T-helper 1 cell treated with Interleukin-12 subunit alpha and Interleukin-12 subunit beta and Interleukin-4 antibody, amounts not matched to agents 30 μg/mL and 1 μg/mL, for 36 hours (primary cell): ENCODE measurements at regions not wholly inside any gene's neighbourhood (a gene's known extent, or its start where the extent isn't known, plus 50 kb on each side); places are given as distances from the start of the nearest gene placed in this dataset.
"Not testable (repeated sequence)": the region's sequence is repeated elsewhere in the genome, so short reads cannot be mapped to it uniquely, and the experiment has no call there.

Experiments
- H3K27ac Mint-ChIP-seq: one replicate; pipeline ENCODE4 v1.8.0; 2021; ENCODE audit warnings: mild to moderate bottlenecking, mixed read lengths
- H3K27me3 Mint-ChIP-seq: one replicate; pipeline ENCODE4 v1.8.0; 2021; ENCODE audit warnings: low read depth, mixed read lengths
- H3K36me3 Mint-ChIP-seq: one replicate; pipeline ENCODE4 v1.8.0; 2021; ENCODE audit warnings: low read depth, mixed read lengths
- H3K4me1 Mint-ChIP-seq: one replicate; pipeline ENCODE4 v1.8.0; 2021; ENCODE audit warnings: low read depth, mixed read lengths
- H3K4me3 Mint-ChIP-seq: one replicate; pipeline ENCODE4 v1.8.0; 2021; ENCODE audit warnings: mild to moderate bottlenecking, moderate library complexity, mixed read lengths
- H3K9me3 Mint-ChIP-seq: one replicate; pipeline ENCODE4 v1.8.0; 2021; ENCODE audit warnings: mixed read lengths

DNA sequence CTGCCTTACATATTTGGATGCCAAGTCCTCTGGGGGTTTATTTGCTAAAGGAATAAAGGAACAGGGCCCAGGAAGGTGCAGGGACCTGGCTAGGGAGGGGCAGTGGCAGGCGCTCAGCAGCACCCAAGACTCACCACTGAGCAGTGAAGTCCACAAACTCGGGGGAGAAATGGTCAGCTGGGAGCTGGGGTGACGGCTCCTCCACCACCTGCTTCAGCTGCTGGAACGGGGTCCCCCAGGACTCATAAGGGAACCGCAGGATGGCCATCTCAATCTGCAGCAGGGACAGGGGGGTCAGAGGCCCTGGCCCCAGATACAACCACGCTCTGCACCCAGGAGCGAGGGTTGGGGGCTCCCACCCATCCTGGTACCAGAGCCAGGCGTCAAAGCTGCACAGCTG is 83.2 kb downstream of the KCNJ18 start:
- not testable (repeated sequence) for H3K36me3 Mint-ChIP-seq, H3K27ac Mint-ChIP-seq, H3K27me3 Mint-ChIP-seq, H3K4me3 Mint-ChIP-seq, H3K9me3 Mint-ChIP-seq, H3K4me1 Mint-ChIP-seq

DNA sequence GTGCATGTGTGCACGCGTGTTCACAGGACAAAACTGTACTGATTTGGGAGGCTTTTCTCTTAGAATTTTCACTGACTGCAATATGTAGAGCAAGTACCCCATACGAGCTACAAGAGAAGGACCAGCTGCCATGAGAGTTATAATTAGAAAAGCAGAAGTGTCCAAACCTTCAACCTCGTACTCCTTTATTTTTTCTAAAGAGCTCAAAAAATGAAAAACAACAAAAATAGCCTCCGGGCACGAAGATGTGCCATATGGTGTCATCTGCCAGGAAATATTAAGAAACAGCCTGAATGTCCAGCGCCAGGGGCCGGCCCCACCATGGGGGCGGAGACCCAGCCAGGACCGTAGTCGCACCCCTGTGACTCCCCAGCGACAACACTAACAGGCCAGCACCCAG is 84.6 kb downstream of the KCNJ18 start:
- not testable (repeated sequence) for H3K9me3 Mint-ChIP-seq, H3K4me3 Mint-ChIP-seq, H3K27me3 Mint-ChIP-seq, H3K4me1 Mint-ChIP-seq, H3K36me3 Mint-ChIP-seq, H3K27ac Mint-ChIP-seq

DNA sequence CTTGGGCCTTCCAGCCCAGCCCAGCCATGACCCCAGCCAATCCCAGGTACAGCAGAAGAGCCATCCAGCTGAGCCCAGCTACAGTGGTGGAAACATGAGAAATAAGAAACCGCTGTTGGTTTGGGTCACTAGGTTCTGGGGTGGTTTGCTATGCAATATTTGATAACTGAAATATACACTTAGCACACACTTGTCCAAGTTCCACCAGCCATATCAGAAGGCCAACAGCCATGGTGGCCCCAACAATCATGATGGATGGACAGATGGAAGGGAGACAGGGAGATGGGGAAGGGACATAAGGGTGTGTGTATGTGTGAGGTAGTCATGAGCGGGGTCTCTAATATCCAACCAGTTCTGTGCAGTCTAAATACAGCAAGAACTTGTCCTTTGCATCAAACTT is 86.5 kb downstream of the KCNJ18 start:
- H3K4me3 Mint-ChIP-seq, H3K27me3 Mint-ChIP-seq, H3K36me3 Mint-ChIP-seq, H3K9me3 Mint-ChIP-seq, H3K4me1 Mint-ChIP-seq, H3K27ac Mint-ChIP-seq: not testable (repeated sequence)

DNA sequence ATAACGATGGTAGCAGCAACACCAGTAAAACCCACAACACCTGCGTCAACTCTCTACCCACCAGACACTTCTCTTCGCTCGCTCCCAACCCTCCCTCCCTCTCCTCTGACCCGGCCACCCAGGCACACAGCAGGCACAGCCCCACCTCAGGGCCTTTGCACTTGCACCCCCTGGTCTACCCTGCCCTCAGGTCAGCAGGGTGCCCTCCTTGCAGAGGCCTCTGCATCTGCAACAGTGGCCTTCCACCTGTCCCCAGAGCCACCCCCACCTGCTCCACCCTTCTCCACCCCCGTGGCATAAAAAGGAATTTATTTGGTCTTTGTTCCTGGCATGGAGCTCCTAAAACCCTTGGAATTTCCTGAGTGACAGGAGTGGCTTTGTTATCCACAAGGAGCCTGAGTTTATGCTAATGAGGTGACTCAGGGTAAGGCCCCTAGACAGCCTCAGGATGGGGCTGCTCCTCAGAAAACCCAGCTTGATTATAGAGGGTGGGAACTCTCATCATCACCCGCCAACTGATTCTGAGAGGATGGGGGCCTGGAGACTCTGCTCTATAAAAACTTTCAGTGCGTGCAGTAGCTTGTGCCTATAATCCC is 88.1 kb downstream of the KCNJ18 start:
- H3K36me3 Mint-ChIP-seq, H3K4me3 Mint-ChIP-seq, H3K27me3 Mint-ChIP-seq, H3K27ac Mint-ChIP-seq, H3K4me1 Mint-ChIP-seq: not testable (repeated sequence)
- peaks cover 10% of the 10 kb centered on the region for H3K9me3 Mint-ChIP-seq

GRCh38 chr17:21780919-21781665 is 88.8 kb downstream of the KCNJ18 start:
- not testable (repeated sequence) for H3K36me3 Mint-ChIP-seq, H3K4me3 Mint-ChIP-seq, H3K4me1 Mint-ChIP-seq, H3K27ac Mint-ChIP-seq, H3K27me3 Mint-ChIP-seq
- peaks cover 10% of the 10 kb centered on the region for H3K9me3 Mint-ChIP-seq

DNA sequence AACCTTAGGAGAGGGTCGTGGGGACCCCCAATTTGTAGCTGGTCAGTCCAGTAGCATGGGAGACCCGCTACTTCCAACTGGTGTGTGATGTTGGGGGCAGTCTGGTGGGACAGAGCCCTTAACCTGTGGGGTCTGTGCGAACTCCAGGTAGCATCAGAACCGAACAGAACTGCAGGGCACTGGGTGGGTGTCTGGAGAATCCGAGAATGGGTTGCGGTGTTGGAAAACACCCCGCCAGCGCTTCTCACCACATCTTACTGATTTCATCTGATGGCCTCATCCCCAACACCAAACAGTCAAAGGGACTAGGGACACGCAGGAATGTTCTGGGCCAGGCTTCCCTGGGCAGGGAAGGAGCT is 89.3 kb downstream of the KCNJ18 start:
- not testable (repeated sequence) for H3K4me1 Mint-ChIP-seq, H3K4me3 Mint-ChIP-seq, H3K36me3 Mint-ChIP-seq, H3K27ac Mint-ChIP-seq, H3K27me3 Mint-ChIP-seq
- H3K9me3 Mint-ChIP-seq = peaks cover 10% of the 10 kb centered on the region

DNA sequence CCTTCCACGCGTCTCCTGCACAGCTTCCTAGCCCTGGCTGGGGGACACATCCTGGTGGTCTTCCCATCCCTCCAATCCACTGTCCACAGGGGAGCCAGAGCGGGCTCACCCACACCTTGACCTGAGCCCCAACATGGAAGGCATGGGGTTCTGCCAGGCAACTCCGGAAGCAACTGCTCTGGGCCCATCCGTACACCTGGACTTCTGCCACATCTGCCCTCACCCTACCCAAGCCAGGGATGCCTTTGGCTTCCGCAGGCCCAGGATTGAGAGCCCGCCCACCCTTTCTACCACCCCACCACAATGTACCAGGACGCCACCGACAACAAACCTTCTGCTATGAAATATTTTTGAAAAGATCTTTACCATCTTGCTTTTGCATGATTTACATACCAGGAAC is 89.8 kb downstream of the KCNJ18 start:
- H3K4me1 Mint-ChIP-seq, H3K36me3 Mint-ChIP-seq, H3K27ac Mint-ChIP-seq, H3K27me3 Mint-ChIP-seq, H3K4me3 Mint-ChIP-seq: not testable (repeated sequence)
- peaks cover 10% of the 10 kb centered on the region for H3K9me3 Mint-ChIP-seq

DNA sequence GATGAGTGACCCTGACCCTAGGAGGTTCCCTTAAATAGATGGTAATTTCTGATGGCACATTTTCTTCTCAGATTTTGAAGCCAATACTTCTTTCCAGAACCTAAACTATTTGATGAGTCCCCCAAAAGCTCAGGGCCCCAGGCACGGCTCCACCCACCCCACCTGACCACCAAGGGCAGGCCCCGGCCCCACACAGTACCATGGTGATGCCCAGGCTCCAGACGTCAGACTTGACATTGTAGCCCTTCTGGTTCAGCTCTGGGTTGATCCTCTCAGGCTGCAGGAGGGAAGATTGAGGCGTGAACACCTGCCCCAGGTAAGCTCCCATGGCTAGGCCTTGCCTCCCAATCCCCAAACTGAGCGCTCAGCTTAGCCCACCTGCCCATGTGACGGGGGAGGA is 90.3 kb downstream of the KCNJ18 start:
- not testable (repeated sequence) for H3K4me1 Mint-ChIP-seq, H3K27ac Mint-ChIP-seq, H3K4me3 Mint-ChIP-seq, H3K36me3 Mint-ChIP-seq, H3K27me3 Mint-ChIP-seq
- peaks cover 11% of the 10 kb centered on the region for H3K9me3 Mint-ChIP-seq

DNA sequence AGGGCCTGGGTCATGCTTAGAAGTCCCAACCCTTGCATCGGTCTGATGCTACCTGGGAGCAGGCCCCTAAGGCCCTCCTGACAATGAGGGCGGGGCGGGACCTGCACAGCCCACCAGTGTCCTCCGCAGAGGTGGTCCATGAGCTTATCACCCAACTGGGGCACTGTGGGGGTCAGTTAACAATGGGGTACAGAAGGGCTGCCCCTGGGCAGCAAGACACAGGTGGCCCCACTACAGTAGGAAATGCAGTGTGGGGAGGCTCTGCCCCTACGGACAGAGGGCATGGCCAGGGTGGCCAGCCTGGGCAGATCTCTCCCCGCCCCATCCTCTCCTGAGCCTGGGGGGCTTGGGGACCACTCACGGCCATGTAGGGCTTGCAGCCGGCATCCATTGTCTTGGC is 90.7 kb downstream of the KCNJ18 start:
- H3K27ac Mint-ChIP-seq, H3K4me3 Mint-ChIP-seq, H3K36me3 Mint-ChIP-seq, H3K4me1 Mint-ChIP-seq, H3K27me3 Mint-ChIP-seq: not testable (repeated sequence)
- peaks cover 13% of the 10 kb centered on the region for H3K9me3 Mint-ChIP-seq

- H3K4me3 Mint-ChIP-seq, H3K27ac Mint-ChIP-seq, H3K36me3 Mint-ChIP-seq, H3K27me3 Mint-ChIP-seq, H3K4me1 Mint-ChIP-seq: not testable (repeated sequence)
- H3K9me3 Mint-ChIP-seq = peaks cover 23% of the 10 kb centered on the region
Observed at GRCh38 chr17:21814272-21814671, 121.9 kb downstream of the KCNJ18 start.

DNA sequence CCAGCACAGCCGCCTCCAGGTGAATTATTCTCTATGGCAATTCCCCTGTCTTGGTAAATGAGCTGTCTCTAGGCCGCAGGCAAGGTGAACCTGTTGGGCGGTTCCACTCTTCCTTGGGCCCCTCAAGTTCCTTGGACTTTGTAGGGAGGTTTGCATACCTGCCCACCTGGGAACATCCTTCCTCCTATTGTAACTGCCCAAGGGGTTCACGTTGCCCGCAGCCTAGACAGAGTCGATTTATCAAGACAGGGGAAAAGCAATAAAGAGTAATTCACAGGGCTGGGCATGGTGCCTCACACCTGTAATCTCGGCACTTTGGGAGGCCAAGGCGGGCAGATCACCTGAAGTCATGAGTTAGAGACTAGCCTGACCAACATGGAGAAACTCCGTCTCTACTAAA is 122.5 kb downstream of the KCNJ18 start:
- Mint-ChIP-seq H3K36me3 (no peaks in the 10 kb centered on the region), H3K4me1 (no peaks in the 10 kb centered on the region), H3K4me3 (no peak overlapping the region), H3K27me3 (no peaks in the 10 kb centered on the region), H3K27ac (no peak overlapping the region), H3K9me3 (peaks cover 23% of the 10 kb centered on the region)

DNA sequence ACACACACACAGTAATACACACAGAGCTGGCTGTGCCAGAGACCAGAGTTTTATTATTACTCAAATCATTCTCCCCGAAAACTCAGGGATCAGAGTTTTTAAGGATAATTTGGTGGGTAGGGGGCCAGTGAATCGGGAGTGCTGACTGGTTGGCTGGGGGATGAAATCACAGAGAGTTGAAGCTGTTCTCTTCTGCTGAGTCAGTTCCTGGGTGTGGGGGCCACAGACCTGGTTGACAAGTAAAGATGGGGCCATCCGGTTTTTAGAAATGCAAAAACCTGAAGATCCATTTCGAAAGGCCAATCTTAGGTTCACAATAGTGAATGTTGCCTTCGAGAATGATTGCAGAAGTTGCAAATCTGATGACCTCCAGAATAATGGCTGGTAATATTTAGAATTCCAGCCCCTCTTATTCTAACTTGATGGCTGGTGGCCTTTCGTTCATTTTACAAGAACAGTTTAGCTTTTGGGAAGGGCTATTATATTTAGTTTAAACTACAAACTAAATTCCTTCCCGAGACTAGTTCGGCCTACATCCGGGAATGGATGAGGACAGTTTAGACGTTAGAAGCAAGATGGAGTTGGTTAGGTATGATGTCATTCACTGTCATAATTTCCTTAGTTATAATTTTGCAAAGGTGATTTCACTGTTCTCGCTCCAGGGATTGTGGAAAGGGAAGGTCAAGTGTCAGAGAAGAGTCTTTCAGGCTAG is 123.2 kb downstream of the KCNJ18 start:
- Mint-ChIP-seq H3K36me3 (no peaks in the 10 kb centered on the region), H3K4me1 (no peaks in the 10 kb centered on the region), H3K27ac (no peak overlapping the region), H3K9me3 (peaks cover 23% of the 10 kb centered on the region), H3K27me3 (no peaks in the 10 kb centered on the region), H3K4me3 (no peak overlapping the region)

- H3K27ac Mint-ChIP-seq = no peak overlapping the region
- H3K36me3 Mint-ChIP-seq = no peaks in the 10 kb centered on the region
- H3K4me1 Mint-ChIP-seq = no peaks in the 10 kb centered on the region
- H3K9me3 Mint-ChIP-seq = peaks cover 23% of the 10 kb centered on the region
- no peaks in the 10 kb centered on the region for H3K27me3 Mint-ChIP-seq
- no peak overlapping the region for H3K4me3 Mint-ChIP-seq
Observed at GRCh38 chr17:21816592-21817567, 124.6 kb downstream of the KCNJ18 start.

DNA sequence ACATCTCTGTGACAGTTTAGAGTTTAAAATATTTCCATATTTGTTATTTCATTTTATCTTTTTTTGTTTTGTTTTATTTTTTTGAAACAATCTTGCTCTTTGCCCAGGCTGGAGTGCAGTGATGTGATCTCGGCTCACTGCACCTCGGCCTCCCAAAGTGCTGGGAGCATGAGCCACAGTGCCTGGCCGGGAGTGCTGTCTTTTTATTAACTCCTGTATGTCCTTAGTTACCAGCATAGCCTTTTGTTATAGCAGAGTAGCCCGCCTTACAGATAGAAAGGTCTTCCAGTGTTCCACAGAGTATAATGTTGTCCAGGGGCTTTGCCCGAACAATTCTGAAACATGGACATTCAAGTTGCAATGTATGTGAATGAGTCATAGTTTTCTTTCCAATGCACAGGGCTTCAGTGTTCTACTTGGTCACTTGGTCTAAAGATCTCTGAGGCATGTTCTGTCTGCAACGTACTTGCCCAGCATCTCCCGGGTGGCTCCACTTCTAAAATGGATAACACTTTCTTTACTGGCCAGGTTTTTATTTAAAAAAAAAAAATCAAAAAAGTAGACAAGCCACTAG is 125.6 kb downstream of the KCNJ18 start:
- H3K27me3 Mint-ChIP-seq = no peaks in the 10 kb centered on the region
- H3K4me1 Mint-ChIP-seq = no peaks in the 10 kb centered on the region
- H3K9me3 Mint-ChIP-seq = peaks cover 23% of the 10 kb centered on the region
- no peak overlapping the region for H3K4me3 Mint-ChIP-seq
- no peak overlapping the region for H3K27ac Mint-ChIP-seq
- no peaks in the 10 kb centered on the region for H3K36me3 Mint-ChIP-seq
